ENCODE measurements at regions not wholly inside any gene's neighbourhood (a gene's known extent, or its start where the extent isn't known, plus 50 kb on each side); places are given as distances from the start of the nearest gene placed in this dataset.
"Not testable (repeated sequence)": the region's sequence is repeated elsewhere in the genome, so short reads cannot be mapped to it uniquely, and the experiment has no call there.

GRCh38 chr1:121494796-121495195 is 310.0 kb downstream of the SRGAP2C start:
- TF ChIP-seq, protein P1, sequence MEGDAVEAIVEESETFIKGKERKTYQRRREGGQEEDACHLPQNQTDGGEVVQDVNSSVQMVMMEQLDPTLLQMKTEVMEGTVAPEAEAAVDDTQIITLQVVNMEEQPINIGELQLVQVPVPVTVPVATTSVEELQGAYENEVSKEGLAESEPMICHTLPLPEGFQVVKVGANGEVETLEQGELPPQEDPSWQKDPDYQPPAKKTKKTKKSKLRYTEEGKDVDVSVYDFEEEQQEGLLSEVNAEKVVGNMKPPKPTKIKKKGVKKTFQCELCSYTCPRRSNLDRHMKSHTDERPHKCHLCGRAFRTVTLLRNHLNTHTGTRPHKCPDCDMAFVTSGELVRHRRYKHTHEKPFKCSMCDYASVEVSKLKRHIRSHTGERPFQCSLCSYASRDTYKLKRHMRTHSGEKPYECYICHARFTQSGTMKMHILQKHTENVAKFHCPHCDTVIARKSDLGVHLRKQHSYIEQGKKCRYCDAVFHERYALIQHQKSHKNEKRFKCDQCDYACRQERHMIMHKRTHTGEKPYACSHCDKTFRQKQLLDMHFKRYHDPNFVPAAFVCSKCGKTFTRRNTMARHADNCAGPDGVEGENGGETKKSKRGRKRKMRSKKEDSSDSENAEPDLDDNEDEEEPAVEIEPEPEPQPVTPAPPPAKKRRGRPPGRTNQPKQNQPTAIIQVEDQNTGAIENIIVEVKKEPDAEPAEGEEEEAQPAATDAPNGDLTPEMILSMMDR (IDR thresholded peaks at IDR 0.05): not testable (repeated sequence)
- not testable (repeated sequence) for TF ChIP-seq POLR2A, POLR2AphosphoS5 (IDR thresholded peaks at IDR 0.05)

All from sigmoid colon (tissue), 4 donors.